ENCODE measurements at regions not wholly inside any gene's neighbourhood (a gene's known extent, or its start where the extent isn't known, plus 50 kb on each side); places are given as distances from the start of the nearest gene placed in this dataset.

- Histone ChIP-seq H3K9me1 (ENCODE audit: control insufficient read depth, insufficient read depth, low read length) (no peaks in the 10 kb centered on the region), H2AFZ (ENCODE audit: low read depth, low read length) (no peak overlapping the region), H3K4me3 (no peak overlapping the region), H3K27ac (ENCODE audit: extremely low read depth, low read depth, low read length) (no peak overlapping the region), H3K9ac (ENCODE audit: insufficient read depth in 1 of 2, low read depth in 2 of 2, low read length in 2 of 2) (no peak overlapping the region), H4K20me1 (replicated peaks; ENCODE audit: control insufficient read depth, insufficient read depth, low read length) (no peaks in the 10 kb centered on the region), H3K9me3 (replicated peaks; ENCODE audit: control insufficient read depth, insufficient read depth, low read depth, low read length) (no peaks in the 10 kb centered on the region), H3K36me3 (ENCODE audit: control insufficient read depth, insufficient read depth, low read length) (no peaks in the 10 kb centered on the region), H3K4me2 (ENCODE audit: insufficient read depth, low read length) (no peak overlapping the region), H3K27me3 (ENCODE audit: control insufficient read depth in 2 of 2, insufficient read depth in 2 of 2, low read length in 2 of 2) (no peaks in the 10 kb centered on the region), H3K4me1 (replicated peaks in 1 of 2; ENCODE audit: control insufficient read depth in 2 of 2, insufficient read depth in 2 of 2, low read length in 2 of 2) (no peaks in the 10 kb centered on the region), H3K79me2 (ENCODE audit: control insufficient read depth, insufficient read depth, low read length) (no peaks in the 10 kb centered on the region)
- no TSS peak for BruUV-seq (replicated peaks)
- CTCF ChIA-PET (ENCODE audit: low intra/inter-chr PET ratio) = no interaction called here
- ATAC-seq (no peak), FAIRE-seq (no peak), DNase-seq (ENCODE audit: extremely low read depth in 1 of 4, low spot score in 3 of 4) (no peak)
- 0% methylated on average over 1 of the region's 1 CpG for WGBS (ENCODE audit: insufficient coverage, low coverage, missing lambda C conversion rate)
- POLR2A ChIA-PET = no interaction called here
- in situ Hi-C loops (cut with MboI) = no loop called here
- intact Hi-C loops (cut with micrococcal nuclease) = no loop called here
- TF ChIP-seq JUND (IDR thresholded peaks at IDR 0.05; ENCODE audit: borderline replicate concordance, low read depth, low read length) (no peak), JUND (tag; IDR thresholded peaks at IDR 0.05; ENCODE audit: borderline replicate concordance, low read depth, low read length) (no peak)
These were observed 774.7 kb upstream of the NECTIN3 start for GRCh38 chr3:110296885-110297284.

GRCh38 chr3:110301781-110302180 is 769.8 kb upstream of the NECTIN3 start:
- no peak overlapping the region for H3K9ac ChIP-seq (ENCODE audit: insufficient read depth in 1 of 2, low read depth in 2 of 2, low read length in 2 of 2)
- CTCF ChIA-PET (ENCODE audit: low intra/inter-chr PET ratio) = interaction anchor here (0.7 kb wide), 1 partner anchor 580 kb away, joined by 3 read pairs; no protein-coding TSS in a partner anchor

More at GRCh38 chr3:110301781-110302180, 769.8 kb upstream of the NECTIN3 start:
- Histone ChIP-seq H4K20me1 (replicated peaks; ENCODE audit: control insufficient read depth, insufficient read depth, low read length) (no peaks in the 10 kb centered on the region), H3K27me3 (ENCODE audit: control insufficient read depth in 2 of 2, insufficient read depth in 2 of 2, low read length in 2 of 2) (no peaks in the 10 kb centered on the region), H3K9me3 (replicated peaks; ENCODE audit: control insufficient read depth, insufficient read depth, low read depth, low read length) (no peaks in the 10 kb centered on the region), H2AFZ (ENCODE audit: low read depth, low read length) (no peak overlapping the region), H3K9me1 (ENCODE audit: control insufficient read depth, insufficient read depth, low read length) (no peaks in the 10 kb centered on the region), H3K79me2 (ENCODE audit: control insufficient read depth, insufficient read depth, low read length) (no peaks in the 10 kb centered on the region), H3K27ac (ENCODE audit: extremely low read depth, low read depth, low read length) (no peak overlapping the region), H3K4me2 (ENCODE audit: insufficient read depth, low read length) (no peak overlapping the region), H3K36me3 (ENCODE audit: control insufficient read depth, insufficient read depth, low read length) (no peaks in the 10 kb centered on the region), H3K4me3 (no peak overlapping the region), H3K4me1 (replicated peaks in 1 of 2; ENCODE audit: control insufficient read depth in 2 of 2, insufficient read depth in 2 of 2, low read length in 2 of 2) (no peaks in the 10 kb centered on the region)
- in situ Hi-C loops (cut with MboI) = no loop called here
- ATAC-seq (no peak), FAIRE-seq (no peak), DNase-seq (ENCODE audit: extremely low read depth in 1 of 4, low spot score in 3 of 4) (no peak)
- intact Hi-C loops (cut with micrococcal nuclease) = no loop called here
- POLR2A ChIA-PET = no interaction called here
- 0% methylated on average over 3 of the region's 3 CpGs for WGBS (ENCODE audit: insufficient coverage, low coverage, missing lambda C conversion rate)
- TF ChIP-seq MYC (IDR thresholded peaks at IDR 0.05; ENCODE audit: low read depth, low read length) (no peak), MYC (CRISPR knock-in tag; IDR thresholded peaks at IDR 0.05; ENCODE audit: borderline replicate concordance, low read depth) (no peak), VEZF1 (CRISPR knock-in tag; IDR thresholded peaks at IDR 0.05) (no peak), GTF2E2 (tag; IDR thresholded peaks at IDR 0.05) (no peak), ZBTB9 (CRISPR knock-in tag; IDR thresholded peaks at IDR 0.05) (no peak), ATF6 (CRISPR knock-in tag; IDR thresholded peaks at IDR 0.05) (no peak), ZNF668 (CRISPR knock-in tag; IDR thresholded peaks at IDR 0.05) (no peak), ARID2 (IDR thresholded peaks at IDR 0.05) (no peak), ZNF3 (CRISPR knock-in tag; IDR thresholded peaks at IDR 0.05) (no peak), HIVEP1 (CRISPR knock-in tag; IDR thresholded peaks at IDR 0.05) (no peak), ZC3H11A (IDR thresholded peaks at IDR 0.05; ENCODE audit: low read depth, low read length) (no peak)
- no TSS peak for BruUV-seq (replicated peaks)

Measured in K562 (cell line).